GM19035 (cell line): ENCODE measurements at regions not wholly inside any gene's neighbourhood (a gene's known extent, or its start where the extent isn't known, plus 50 kb on each side); places are given as distances from the start of the nearest gene placed in this dataset.
"Not testable (repeated sequence)": the region's sequence is repeated elsewhere in the genome, so short reads cannot be mapped to it uniquely, and the experiment has no call there.

ENCODE experiments used
- ATAC-seq: cut with Tn5 transposase; IDR thresholded peaks from one replicate; pipeline ENCODE4 v1.9.1; 2021; ENCODE audit not compliant: unreplicated experiment

- no peak for ATAC-seq
Observed at GRCh38 chr7:68559518-68559917, 1038.8 kb upstream of the AUTS2 start.

- ATAC-seq = no peak
Observed at GRCh38 chr7:68562323-68562899, 1035.9 kb upstream of the AUTS2 start.

- no peak for ATAC-seq
Observed at GRCh38 chr7:68564306-68565135, 1033.8 kb upstream of the AUTS2 start.

- no peak for ATAC-seq
Observed at GRCh38 chr7:68571286-68571685, 1027.0 kb upstream of the AUTS2 start.

- no peak for ATAC-seq
Observed at GRCh38 chr7:68573271-68574005, 1024.8 kb upstream of the AUTS2 start.

- no peak for ATAC-seq
Observed at GRCh38 chr7:68576366-68576765, 1021.9 kb upstream of the AUTS2 start.

- no peak for ATAC-seq
Observed at GRCh38 chr7:68581417-68581816, 1016.9 kb upstream of the AUTS2 start.

- ATAC-seq = no peak
Observed at GRCh38 chr7:68587599-68587998, 1010.7 kb upstream of the AUTS2 start.

- no peak for ATAC-seq
Observed at GRCh38 chr7:68601826-68602225, 996.4 kb upstream of the AUTS2 start.

- no peak for ATAC-seq
Observed at GRCh38 chr7:68604541-68604940, 993.7 kb upstream of the AUTS2 start.

GRCh38 chr7:68610701-68611100 is 987.6 kb upstream of the AUTS2 start:
- ATAC-seq = no peak

GRCh38 chr7:68613405-68613804 is 984.9 kb upstream of the AUTS2 start:
- no peak for ATAC-seq

GRCh38 chr7:68613897-68614296 is 984.4 kb upstream of the AUTS2 start:
- ATAC-seq = no peak

- ATAC-seq = no peak
Observed at GRCh38 chr7:68619526-68619925, 978.7 kb upstream of the AUTS2 start.

GRCh38 chr7:68622500-68622899 is 975.8 kb upstream of the AUTS2 start:
- ATAC-seq = no peak

GRCh38 chr7:68623030-68623429 is 975.2 kb upstream of the AUTS2 start:
- no peak for ATAC-seq

GRCh38 chr7:68627247-68627864 is 970.9 kb upstream of the AUTS2 start:
- ATAC-seq = no peak

- ATAC-seq = not testable (repeated sequence)
Observed at GRCh38 chr7:68630914-68631313, 967.4 kb upstream of the AUTS2 start.

GRCh38 chr7:68640103-68640502 is 958.2 kb upstream of the AUTS2 start:
- ATAC-seq = no peak

- ATAC-seq = no peak
Observed at GRCh38 chr7:68642727-68643126, 955.5 kb upstream of the AUTS2 start.

- no peak for ATAC-seq
Observed at GRCh38 chr7:68663392-68663791, 934.9 kb upstream of the AUTS2 start.

- no peak for ATAC-seq
Observed at GRCh38 chr7:68671046-68671445, 927.2 kb upstream of the AUTS2 start.
